ENCODE measurements at regions not wholly inside any gene's neighbourhood (a gene's known extent, or its start where the extent isn't known, plus 50 kb on each side); places are given as distances from the start of the nearest gene placed in this dataset.

- DNase-seq: no peak
Measured at GRCh38 chr10:25661632-25662031, 272.4 kb upstream of the MYO3A start.

DNA sequence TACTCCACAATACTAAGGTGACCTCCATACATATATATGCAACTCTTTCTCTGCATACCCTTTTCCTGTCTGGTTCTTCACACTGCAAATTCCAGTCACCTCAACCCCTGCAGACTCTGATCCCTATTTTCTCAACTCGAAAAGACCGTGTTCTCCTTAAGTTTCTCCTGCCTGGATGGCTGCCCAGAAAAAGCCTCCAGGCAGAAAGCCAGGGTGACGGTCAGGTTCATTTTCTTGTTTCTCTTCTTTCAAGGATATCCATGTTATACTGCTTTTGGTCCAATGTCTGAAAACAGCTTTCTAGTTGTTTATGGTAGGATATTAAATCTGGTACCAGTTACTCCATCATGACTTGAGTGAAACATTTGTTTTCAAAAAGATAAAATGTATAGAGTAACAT, 267.8 kb upstream of the MYO3A start:
- DNase-seq: no peak

DNA sequence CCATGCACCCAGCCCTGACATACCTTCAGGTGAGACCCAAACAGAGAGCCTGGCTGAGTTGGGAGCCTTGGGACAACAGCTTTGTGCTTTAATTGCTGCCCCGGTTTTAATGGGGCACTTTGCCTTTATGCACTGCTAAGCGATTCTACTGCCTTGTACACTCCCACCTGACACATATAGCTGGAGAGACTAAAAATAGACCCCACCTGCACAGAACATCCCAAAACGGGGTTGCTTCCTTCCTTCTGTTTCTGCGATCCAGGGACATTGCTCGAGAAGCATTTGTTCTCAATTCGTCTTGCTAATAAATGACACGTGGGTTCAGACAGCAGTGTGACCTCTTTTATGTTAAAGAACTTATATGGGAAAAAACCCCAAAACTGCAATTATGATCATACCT, 258.8 kb upstream of the MYO3A start:
- no peak for DNase-seq

- no peak for DNase-seq
Measured at GRCh38 chr10:25675615-25676014, 258.4 kb upstream of the MYO3A start.

- DNase-seq: no peak
Measured at GRCh38 chr10:25678220-25678619, 255.8 kb upstream of the MYO3A start.

- DNase-seq: no peak
Measured at GRCh38 chr10:25678666-25679065, 255.4 kb upstream of the MYO3A start.

DNA sequence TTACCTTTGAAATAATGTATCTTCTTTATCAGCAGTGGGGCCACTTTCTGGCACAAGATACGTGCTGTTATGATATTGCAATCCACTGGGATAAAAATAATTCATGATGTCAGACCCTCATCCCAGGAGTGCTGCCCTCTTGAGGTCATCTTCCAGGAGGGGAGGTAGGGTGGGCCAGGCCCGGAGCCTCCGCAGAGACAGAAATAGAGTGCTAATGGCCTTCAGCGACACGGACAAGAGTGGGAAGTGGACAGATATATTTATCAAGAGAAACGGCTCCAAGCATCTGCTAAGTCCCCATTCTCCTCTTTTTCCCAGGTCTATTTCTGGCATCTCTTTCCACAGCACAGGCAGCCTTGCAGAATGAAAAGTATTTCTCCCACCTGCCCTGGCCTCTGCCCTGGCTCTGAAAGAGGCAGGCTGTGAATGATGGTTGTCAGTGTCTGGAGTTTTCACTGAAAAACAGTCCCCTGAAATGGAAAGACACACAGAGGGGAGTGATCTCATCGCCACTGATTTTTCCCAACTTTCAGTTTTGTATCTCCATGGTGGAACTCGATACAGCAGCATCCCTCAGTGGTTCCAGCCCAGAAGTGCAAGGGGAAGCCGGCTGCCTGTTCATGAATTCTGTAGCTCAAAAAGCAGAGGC, 251.7 kb upstream of the MYO3A start:
- no peak for DNase-seq

GRCh38 chr10:25683344-25683743, 250.7 kb upstream of the MYO3A start:
- DNase-seq: no peak

DNA sequence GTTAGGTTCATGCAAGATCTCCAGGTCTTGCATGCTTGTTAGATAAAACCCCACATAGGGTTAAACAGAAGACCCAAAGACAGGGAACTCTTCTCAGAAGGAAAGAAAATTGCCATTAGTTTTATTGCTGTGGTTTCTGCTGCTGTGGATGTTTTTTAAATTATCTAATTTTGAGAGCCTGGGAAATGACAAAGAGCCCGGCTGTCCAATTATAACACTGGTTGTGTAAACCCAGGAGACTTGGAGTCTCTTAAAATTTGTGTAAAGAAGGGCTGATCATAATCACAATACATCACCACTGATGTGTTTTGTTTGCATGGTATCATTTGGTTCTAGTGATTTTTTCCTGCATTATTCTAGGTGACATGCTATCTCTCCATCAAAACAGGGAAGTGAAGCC, 246.5 kb upstream of the MYO3A start:
- no peak for DNase-seq

DNA sequence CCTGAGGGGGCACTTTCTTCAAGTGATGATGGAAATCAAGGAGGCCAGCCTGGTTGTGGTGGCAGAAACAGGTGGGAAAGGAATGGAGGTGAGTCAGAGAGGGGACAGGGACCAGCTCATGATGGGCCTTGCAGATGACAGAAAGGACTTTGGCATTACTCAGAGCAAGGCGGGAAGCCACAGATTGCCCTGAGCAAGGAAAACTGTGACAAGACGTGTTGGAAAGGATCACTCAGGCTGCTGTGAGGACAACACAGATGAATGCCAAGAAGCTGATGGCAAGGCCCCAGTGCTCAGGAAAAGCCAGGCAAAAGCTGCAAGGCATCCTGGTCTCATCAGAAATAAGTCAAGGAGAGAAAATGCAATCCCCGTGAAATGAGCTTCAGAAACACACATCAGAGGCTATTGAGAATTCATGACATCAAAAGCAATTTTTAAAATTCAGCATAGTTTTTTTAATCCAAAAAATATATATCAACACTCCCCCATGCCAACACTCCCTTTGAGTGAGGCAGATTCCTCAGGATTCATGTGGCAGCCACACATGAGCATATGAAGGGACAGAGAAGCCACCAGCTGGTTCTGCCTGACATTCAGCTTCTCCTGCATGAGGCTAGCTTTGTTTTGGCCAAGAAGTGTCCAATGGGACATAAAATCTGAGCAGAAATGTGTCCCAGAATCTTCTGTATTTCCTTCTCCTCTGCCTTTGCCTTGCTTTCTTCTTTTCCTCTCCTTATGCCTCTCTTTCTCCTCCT, 244.5 kb upstream of the MYO3A start:
- DNase-seq: no peak

GRCh38 chr10:25692761-25693160, 241.3 kb upstream of the MYO3A start:
- no peak for DNase-seq

GRCh38 chr10:25694206-25694933, 239.7 kb upstream of the MYO3A start:
- no peak for DNase-seq

DNA sequence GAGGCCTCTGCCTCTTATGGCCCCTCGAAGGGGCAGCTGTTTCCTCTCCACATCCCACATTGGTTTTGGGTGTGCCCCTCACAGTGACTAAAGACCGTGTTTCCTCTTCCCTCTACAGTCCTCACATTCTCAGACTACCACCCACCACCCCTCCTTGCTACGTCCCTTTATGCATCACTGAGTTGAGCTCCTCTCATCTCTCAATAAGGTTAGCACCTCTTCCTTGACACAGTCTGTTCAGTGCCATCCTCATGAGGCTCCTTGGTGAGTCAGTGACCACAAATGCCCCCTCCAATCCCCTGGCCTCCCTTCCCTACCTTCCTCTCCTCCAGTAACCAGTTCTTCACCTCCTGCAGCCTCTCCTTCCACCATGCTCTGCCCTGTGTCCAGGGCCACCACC, 239.1 kb upstream of the MYO3A start:
- no peak for DNase-seq

DNA sequence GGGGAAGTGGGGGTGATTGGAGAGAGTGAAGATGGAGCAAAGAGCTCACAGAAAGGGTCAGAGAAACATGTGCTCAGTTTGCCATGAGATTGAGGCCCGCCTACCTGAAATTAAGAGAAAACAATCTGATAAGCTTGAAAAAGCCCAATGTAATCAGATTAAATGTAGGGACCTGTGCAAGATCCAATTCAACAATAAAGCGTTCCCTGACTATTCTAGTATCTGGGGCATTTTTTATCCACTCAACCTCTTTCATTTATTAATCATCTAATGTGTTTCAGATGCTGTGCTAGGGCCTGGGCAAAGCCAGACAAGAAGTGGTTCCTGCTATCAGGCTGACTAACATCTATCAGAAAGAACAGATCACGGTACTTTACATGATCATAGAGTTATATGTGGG, 238.4 kb upstream of the MYO3A start:
- no peak for DNase-seq

DNA sequence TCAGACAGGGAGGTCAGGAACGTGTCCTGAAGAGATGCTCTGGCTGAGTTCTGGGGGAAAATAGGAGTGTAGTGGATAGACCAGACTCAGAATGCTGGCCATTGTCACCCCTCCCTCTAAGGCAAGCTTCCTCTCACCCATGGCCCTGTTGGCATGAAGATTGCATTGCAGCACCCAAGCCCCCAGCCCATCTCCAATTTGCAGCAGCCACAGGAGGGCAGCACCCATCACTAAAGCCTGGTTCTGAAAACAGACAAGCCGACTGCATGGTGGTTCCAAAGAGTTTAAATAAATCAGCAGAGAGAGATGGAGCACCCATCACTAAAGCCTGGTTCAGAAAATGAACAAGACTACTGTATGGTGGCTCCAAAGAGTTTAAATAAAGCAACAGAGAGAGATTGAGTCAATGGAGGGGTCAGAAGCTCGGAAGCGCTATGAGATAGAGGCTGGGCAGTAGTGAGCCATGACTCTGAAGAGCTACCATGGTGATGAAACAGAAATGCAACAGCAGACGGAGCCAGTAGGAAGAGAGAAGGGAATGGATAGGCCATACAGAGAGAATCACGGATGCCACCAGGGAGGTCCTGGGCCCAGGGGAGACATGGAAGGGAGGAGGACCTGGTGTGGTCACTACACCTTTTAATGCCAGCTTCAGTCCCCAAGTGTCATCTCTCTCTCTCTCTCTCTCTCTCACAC, 237.9 kb upstream of the MYO3A start:
- DNase-seq: no peak

DNA sequence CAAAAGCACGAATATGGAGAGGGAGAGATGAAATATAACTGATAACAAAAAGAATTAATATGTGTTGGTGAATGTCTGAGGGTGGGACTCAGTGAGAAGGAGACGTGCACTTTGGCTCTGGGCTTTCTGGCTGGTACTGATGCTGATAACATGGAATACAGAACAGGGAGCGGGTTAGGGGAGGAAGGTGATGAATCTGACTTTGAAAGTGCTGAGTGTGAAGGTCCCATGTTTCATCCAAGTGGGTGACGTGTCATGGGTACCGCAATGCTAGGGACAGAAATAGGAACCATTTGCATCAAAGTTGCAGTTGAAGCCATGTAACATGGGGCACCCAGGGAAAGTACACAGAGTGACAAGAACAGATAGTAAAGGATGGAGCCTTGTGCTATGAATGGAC, 236.6 kb upstream of the MYO3A start:
- DNase-seq: no peak

DNA sequence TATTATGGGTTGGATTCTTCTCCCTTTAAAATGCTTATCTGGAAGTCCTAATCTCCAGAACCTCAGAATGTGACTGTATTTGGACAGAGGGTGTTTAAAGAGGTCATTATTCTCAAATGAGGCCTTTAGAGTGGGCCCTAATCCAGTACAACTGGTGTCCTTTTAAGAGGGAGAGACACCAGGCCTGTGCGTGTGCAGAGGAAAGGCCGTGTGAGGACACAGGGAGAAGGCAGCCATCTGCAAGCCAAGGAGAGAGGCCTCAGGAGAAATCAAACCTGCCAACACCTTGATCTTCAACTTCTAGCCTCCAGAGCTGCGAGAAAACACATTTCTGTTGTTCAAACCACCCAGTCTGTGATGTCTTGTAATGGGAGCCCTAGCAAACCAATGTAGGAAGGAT, 235.4 kb upstream of the MYO3A start:
- DNase-seq: no peak

GRCh38 chr10:25699631-25700030, 234.4 kb upstream of the MYO3A start:
- DNase-seq: no peak

- DNase-seq: no peak
Measured at GRCh38 chr10:25701652-25702051, 232.4 kb upstream of the MYO3A start.

DNA sequence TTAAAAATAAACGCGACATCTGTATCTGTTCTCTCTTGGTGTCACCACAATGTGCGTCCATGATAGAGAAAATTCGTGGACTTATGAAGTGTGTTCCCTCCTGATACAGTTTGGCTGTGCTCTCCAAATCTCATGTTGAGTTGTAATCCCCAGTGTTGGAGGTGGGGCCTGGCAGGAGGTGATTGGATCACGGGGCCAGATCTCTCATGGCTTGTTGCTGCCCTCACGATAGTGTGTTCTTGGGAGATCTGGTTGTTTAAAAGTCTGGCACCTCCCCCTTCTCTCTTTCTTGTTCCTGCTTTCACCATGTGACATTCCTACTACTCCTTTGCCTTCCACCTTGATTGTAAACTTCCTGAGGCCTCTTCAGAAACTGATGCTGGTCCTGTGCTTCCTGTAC, 229.4 kb upstream of the MYO3A start:
- no peak for DNase-seq

DNA sequence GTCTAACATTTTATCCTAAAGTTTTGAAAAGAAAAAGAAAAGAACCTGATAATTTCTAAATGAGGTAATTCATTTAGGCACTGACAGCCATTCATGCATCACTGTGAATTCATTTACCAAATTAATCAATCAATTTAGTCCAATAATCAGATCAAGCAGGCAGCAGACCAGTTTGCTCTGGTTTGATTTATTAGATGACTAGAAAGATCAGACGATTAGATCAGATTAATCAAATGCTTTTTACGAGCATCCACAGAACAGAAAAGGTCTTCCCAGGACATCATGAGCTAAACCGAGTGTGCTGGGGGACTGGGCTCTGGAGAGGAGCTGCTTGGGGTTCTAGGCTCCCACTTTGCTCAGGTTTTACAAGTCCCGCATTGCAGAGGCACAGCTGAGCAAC, 226.5 kb upstream of the MYO3A start:
- no peak for DNase-seq

GRCh38 chr10:25707976-25708671, 225.9 kb upstream of the MYO3A start:
- no peak for DNase-seq

DNA sequence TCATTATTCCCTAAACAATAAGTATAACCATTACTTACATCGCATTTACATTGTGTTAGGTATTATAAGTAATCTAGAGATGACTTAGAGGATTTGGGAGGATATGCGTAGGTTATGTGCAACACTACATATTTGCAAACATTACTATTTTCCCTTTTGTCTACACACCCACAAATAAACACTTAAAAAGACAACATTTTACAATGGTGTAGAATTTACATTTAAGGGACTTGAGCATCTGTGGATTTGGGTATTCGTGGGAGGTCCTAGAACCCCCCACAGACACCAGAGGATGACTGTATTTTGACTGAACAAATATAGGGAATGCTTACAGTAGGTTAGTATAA, 220.2 kb upstream of the MYO3A start:
- DNase-seq: no peak

Data from effector CD4-positive, alpha-beta T cell (primary cell).